ENCODE measurements at regions not wholly inside any gene's neighbourhood (a gene's known extent, or its start where the extent isn't known, plus 50 kb on each side); places are given as distances from the start of the nearest gene placed in this dataset.

GRCh38 chr21:25292396-25292795, 314.9 kb downstream of the MRPL39 start:
- no peak for TF ChIP-seq POLR2AphosphoS5 (IDR thresholded peaks at IDR 0.05; ENCODE audit: low read depth, low read length)
- no peak for TF ChIP-seq POLR2A (IDR thresholded peaks at IDR 0.05; ENCODE audit: low read depth, low read length)
- no peak for TF ChIP-seq TAF1 (IDR thresholded peaks at IDR 0.05; ENCODE audit: low read depth, low read length)
- TF ChIP-seq PAX5 (IDR thresholded peaks at IDR 0.05; ENCODE audit: insufficient read depth, low read length, severe bottlenecking), result no peak
